ENCODE measurements at regions not wholly inside any gene's neighbourhood (a gene's known extent, or its start where the extent isn't known, plus 50 kb on each side); places are given as distances from the start of the nearest gene placed in this dataset.

DNA sequence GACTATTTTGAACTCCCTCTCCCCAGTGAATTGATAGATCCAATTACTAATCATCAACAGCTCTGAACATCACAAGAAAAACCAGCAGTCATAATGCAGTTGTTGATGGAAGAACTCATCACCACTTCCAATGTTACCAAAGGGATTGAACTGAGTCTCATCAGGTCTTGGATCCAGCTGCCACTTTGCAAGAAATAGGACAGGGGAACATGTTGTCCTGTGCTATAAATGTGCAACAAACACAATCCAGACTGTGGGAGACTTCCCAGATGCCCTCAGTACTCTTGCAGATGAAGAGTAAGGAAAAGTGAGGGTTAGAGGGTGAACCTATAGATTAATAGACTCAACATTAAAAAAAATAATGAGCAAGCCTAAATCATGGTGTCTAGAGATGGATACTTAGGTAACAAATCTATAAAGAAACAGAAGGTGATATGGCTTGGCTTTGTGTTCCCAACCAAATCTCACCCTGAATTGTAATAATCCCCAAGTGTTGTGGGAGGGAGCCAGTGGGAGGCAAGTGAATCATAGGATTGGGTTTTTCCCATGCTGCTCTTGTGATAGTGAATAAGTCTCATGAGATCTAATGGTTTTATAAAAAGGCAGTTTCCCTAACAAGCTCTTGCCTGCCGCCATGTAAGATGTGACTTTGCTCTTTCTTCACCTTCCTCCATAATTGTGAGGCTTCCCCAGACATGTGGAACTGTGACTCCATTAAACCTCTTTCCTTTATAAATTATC lies 63.4 kb upstream of the PAPPA start:
- TF ChIP-seq, protein P1, sequence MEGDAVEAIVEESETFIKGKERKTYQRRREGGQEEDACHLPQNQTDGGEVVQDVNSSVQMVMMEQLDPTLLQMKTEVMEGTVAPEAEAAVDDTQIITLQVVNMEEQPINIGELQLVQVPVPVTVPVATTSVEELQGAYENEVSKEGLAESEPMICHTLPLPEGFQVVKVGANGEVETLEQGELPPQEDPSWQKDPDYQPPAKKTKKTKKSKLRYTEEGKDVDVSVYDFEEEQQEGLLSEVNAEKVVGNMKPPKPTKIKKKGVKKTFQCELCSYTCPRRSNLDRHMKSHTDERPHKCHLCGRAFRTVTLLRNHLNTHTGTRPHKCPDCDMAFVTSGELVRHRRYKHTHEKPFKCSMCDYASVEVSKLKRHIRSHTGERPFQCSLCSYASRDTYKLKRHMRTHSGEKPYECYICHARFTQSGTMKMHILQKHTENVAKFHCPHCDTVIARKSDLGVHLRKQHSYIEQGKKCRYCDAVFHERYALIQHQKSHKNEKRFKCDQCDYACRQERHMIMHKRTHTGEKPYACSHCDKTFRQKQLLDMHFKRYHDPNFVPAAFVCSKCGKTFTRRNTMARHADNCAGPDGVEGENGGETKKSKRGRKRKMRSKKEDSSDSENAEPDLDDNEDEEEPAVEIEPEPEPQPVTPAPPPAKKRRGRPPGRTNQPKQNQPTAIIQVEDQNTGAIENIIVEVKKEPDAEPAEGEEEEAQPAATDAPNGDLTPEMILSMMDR (IDR thresholded peaks at IDR 0.05), result no peak
- TF ChIP-seq POLR2AphosphoS5 (IDR thresholded peaks at IDR 0.05; ENCODE audit: low read depth, low read length) (no peak), SIN3A (IDR thresholded peaks at IDR 0.05; ENCODE audit: borderline replicate concordance, insufficient read depth, low read depth, low read length) (no peak)
